ENCODE measurements at regions not wholly inside any gene's neighbourhood (a gene's known extent, or its start where the extent isn't known, plus 50 kb on each side); places are given as distances from the start of the nearest gene placed in this dataset.

DNA sequence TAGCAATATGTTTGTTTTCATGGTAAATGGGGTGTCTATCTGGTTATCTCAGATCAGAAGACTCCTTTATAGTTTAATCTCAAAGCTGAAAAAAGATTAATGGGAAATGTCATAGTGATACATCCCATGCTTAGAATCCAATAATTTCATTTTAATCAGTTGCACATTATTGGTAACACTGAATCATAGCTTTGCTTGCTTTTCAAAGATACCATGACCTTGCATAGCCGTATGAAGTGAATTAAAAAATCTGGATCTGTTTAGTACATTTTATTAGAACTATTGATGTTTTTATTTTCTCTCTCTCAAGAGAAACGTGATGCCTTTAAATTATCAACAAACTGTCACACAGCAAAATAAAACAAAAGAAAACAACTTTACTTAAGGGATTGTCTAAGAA, 506.7 kb upstream of the SGO1 start:
- Histone ChIP-seq H4K20me1 (replicated peaks in 1 of 2; ENCODE audit: control insufficient read depth in 1 of 2, insufficient read depth in 2 of 2, low read length in 2 of 2) (no peaks in the 10 kb centered on the region), H4K5ac (ENCODE audit: insufficient read length, low read depth, low read length) (no peak overlapping the region), H3K27ac (ENCODE audit: low read depth, low read length) (no peak overlapping the region), H3K18ac (ENCODE audit: extremely low read depth, low read length) (no peak overlapping the region), H3K79me1 (ENCODE audit: low read depth, low read length) (no peaks in the 10 kb centered on the region), H3K27me3 (replicated peaks in 1 of 4; ENCODE audit: control insufficient read depth in 3 of 4, extremely low read depth in 1 of 4, insufficient read depth in 3 of 4, low read length in 3 of 4) (no peaks in the 10 kb centered on the region), H3K4me1 (replicated peaks in 1 of 4; ENCODE audit: control insufficient read depth in 3 of 4, insufficient read depth in 4 of 4, low read length in 3 of 4) (no peaks in the 10 kb centered on the region), H3K79me2 (ENCODE audit: control insufficient read depth in 1 of 2, insufficient read depth in 2 of 2, low read length in 2 of 2) (no peaks in the 10 kb centered on the region), H2BK12ac (ENCODE audit: low read depth, low read length) (no peak overlapping the region), H3K9ac (replicated peaks in 1 of 4; ENCODE audit: extremely low read depth in 1 of 4, low read depth in 3 of 4, low read length in 3 of 4) (no peak overlapping the region), H2BK5ac (ENCODE audit: low read depth, low read length) (no peak overlapping the region), H2AFZ (ENCODE audit: low read length) (no peak overlapping the region), H2BK15ac (ENCODE audit: low read length) (no peak overlapping the region), H3K14ac (ENCODE audit: insufficient read length) (no peak overlapping the region), H3K4me2 (ENCODE audit: insufficient read depth in 1 of 2, low read depth in 2 of 2, low read length in 2 of 2) (no peak overlapping the region), H3K9me3 (ENCODE audit: insufficient read depth in 2 of 2, low read depth in 1 of 2, low read length in 1 of 2) (no peaks in the 10 kb centered on the region), H3K36me3 (ENCODE audit: control insufficient read depth in 2 of 4, insufficient read depth in 4 of 4, low read length in 3 of 4) (no peaks in the 10 kb centered on the region), H4K91ac (replicated peaks; ENCODE audit: insufficient read length, low read length) (no peak overlapping the region), H2AK5ac (ENCODE audit: low read depth, low read length) (no peak overlapping the region), H3K4me3 (ENCODE audit: extremely low read depth in 1 of 4, insufficient read depth in 2 of 4, low read depth in 3 of 4, low read length in 4 of 4) (no peak overlapping the region), H3K23ac (ENCODE audit: insufficient read length) (no peak overlapping the region), H2BK20ac (ENCODE audit: low read length) (no peak overlapping the region), H3K23me2 (ENCODE audit: low read depth, low read length) (no peaks in the 10 kb centered on the region), H3K4ac (replicated peaks; ENCODE audit: insufficient read length, low read depth, low read length) (no peak overlapping the region), H3K56ac (replicated peaks; ENCODE audit: insufficient read length, low read depth, low read length) (no peak overlapping the region), H4K8ac (ENCODE audit: extremely low read depth, insufficient read depth, low read length) (no peak overlapping the region), H2BK120ac (replicated peaks; ENCODE audit: low read depth, low read length) (no peak overlapping the region)
- ChIA-PET CTCF (ENCODE audit: partially characterized antibody) (no interaction called here), POLR2A (ENCODE audit: partially characterized antibody) (no interaction called here)
- TF ChIP-seq BRCA1 (IDR thresholded peaks at IDR 0.05; ENCODE audit: low read depth, low read length) (no peak), TBP (IDR thresholded peaks at IDR 0.05; ENCODE audit: low read depth, low read length) (no peak), TCF12 (IDR thresholded peaks at IDR 0.05; ENCODE audit: low read depth, low read length) (no peak), HDAC6 (IDR thresholded peaks at IDR 0.05; ENCODE audit: low read depth, low read length) (no peak), KDM5A (IDR thresholded peaks at IDR 0.05; ENCODE audit: low read length) (no peak), CTBP2 (IDR thresholded peaks at IDR 0.05; ENCODE audit: borderline replicate concordance, insufficient read depth, insufficient read length, low read length) (no peak), SP2 (IDR thresholded peaks at IDR 0.05; ENCODE audit: low read length) (no peak), SIRT6 (IDR thresholded peaks at IDR 0.05; ENCODE audit: low read length) (no peak), SP4 (IDR thresholded peaks at IDR 0.05; ENCODE audit: low read length) (no peak), PHF8 (conservative IDR thresholded peaks at IDR 0.05; ENCODE audit: low read depth, low read length) (no peak)
- TF ChIP-seq, protein P1, sequence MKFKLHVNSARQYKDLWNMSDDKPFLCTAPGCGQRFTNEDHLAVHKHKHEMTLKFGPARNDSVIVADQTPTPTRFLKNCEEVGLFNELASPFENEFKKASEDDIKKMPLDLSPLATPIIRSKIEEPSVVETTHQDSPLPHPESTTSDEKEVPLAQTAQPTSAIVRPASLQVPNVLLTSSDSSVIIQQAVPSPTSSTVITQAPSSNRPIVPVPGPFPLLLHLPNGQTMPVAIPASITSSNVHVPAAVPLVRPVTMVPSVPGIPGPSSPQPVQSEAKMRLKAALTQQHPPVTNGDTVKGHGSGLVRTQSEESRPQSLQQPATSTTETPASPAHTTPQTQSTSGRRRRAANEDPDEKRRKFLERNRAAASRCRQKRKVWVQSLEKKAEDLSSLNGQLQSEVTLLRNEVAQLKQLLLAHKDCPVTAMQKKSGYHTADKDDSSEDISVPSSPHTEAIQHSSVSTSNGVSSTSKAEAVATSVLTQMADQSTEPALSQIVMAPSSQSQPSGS (IDR thresholded peaks at IDR 0.05; ENCODE audit: low read length), result no peak
- FAIRE-seq (no peak), DNase-seq (ENCODE audit: low read depth in 1 of 2, low spot score in 2 of 2) (no peak)
- 96% methylated on average over 2 of the region's 2 CpGs; no CpG with 5 or more reads in 1 of the 2 experiments for WGBS, 2 experiments (ENCODE audit: extremely low coverage in 1 of 2, insufficient coverage in 1 of 2, insufficient read length in 1 of 2, insufficient replicate concordance in 2 of 2, low coverage in 1 of 2, low lambda C conversion rate in 2 of 2, missing lambda C conversion rate in 1 of 2)
